ENCODE measurements at regions not wholly inside any gene's neighbourhood (a gene's known extent, or its start where the extent isn't known, plus 50 kb on each side); places are given as distances from the start of the nearest gene placed in this dataset.

DNA sequence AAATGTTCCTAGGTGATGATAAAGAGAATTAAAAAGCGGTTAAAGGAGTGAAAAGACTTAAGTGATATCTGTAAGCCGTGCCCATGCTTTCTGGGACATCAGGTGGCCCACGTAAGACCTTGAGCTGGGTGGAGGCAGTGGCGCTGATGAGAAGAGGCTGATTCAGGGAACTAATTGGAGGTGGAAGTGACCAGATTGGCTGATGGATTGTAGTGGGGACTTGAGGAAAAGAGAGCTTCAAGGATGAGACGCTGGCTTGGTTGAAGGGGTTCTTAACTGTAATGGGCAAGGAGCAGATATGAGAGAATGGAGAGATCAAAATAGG lies 69.1 kb upstream of the EP300 start:
- ChIA-PET CTCF (interaction anchor here (1.1 to 1.2 kb wide), 2 partner anchors 20 to 69 kb away, joined by 3 read pairs; partner anchors contain the start of gene EP300), POLR2A (no interaction called here)
- Histone ChIP-seq H3K27me3 (ENCODE audit: control insufficient read depth, insufficient read depth, low read length) (no peaks in the 10 kb centered on the region), H3K36me3 (ENCODE audit: control insufficient read depth, insufficient read depth, low read length) (no peaks in the 10 kb centered on the region), H3K4me3 (ENCODE audit: low read depth, low read length) (no peak overlapping the region)
- no peak for DNase-seq (ENCODE audit: low read depth)
- TF ChIP-seq, protein P1, sequence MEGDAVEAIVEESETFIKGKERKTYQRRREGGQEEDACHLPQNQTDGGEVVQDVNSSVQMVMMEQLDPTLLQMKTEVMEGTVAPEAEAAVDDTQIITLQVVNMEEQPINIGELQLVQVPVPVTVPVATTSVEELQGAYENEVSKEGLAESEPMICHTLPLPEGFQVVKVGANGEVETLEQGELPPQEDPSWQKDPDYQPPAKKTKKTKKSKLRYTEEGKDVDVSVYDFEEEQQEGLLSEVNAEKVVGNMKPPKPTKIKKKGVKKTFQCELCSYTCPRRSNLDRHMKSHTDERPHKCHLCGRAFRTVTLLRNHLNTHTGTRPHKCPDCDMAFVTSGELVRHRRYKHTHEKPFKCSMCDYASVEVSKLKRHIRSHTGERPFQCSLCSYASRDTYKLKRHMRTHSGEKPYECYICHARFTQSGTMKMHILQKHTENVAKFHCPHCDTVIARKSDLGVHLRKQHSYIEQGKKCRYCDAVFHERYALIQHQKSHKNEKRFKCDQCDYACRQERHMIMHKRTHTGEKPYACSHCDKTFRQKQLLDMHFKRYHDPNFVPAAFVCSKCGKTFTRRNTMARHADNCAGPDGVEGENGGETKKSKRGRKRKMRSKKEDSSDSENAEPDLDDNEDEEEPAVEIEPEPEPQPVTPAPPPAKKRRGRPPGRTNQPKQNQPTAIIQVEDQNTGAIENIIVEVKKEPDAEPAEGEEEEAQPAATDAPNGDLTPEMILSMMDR (IDR thresholded peaks at IDR 0.05; ENCODE audit: insufficient read depth, low read depth, low read length), result no peak

DNA sequence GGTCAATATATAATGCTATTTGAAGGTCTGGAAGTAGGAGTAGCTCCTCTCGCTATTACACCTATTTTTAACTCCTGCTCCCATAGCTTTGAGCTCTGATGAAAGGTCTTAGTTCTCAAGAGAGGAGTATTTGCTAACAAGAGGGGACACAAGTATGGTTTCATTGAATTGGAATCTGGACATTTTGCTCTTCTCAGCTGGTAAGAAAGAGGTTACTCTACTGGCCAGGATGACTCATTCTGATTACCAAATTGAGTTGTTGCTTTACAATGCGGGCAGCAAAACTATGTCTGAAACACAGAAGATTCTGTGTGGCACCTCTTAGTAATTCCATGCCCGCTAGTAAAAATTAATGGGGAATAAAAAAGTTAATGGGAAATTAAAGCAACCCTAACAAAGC lies 63.6 kb upstream of the EP300 start:
- TF ChIP-seq, protein P1 (IDR thresholded peaks at IDR 0.05; ENCODE audit: insufficient read depth, low read depth, low read length), result no peak
- no peaks in the 10 kb centered on the region for H3K27me3 ChIP-seq (ENCODE audit: control insufficient read depth, insufficient read depth, low read length)
- ChIA-PET POLR2A (no interaction called here), CTCF (interaction anchor here (0.5 to 1.1 kb wide), 2 partner anchors 20 to 23 kb away, joined by 3 read pairs; no protein-coding TSS in a partner anchor)
- H3K4me3 ChIP-seq (ENCODE audit: low read depth, low read length), result no peak overlapping the region
- no peaks in the 10 kb centered on the region for H3K36me3 ChIP-seq (ENCODE audit: control insufficient read depth, insufficient read depth, low read length)
- peak; percentile 83 for DNase-seq (ENCODE audit: low read depth)

DNA sequence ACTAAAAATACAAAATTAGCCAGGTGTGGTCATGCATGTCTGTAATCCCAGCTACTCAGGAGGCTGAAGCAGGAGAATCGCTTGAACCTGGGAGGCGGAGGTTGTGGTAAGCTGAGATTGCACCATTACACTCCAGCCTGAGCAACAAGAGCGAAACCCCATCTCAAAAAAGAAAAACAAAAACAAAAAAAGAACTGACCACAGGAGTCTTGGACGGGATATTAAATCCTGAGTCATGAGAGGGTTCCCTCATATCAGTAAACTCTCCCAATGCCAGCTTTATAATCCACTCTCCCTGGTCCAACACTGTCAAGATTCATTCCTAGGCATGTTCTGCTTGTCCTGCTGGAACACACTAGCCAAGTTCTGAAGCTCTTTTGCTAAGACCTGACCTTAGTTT lies 61.5 kb upstream of the EP300 start:
- Histone ChIP-seq H3K27me3 (ENCODE audit: control insufficient read depth, insufficient read depth, low read length) (no peaks in the 10 kb centered on the region), H3K4me3 (ENCODE audit: low read depth, low read length) (no peak overlapping the region), H3K36me3 (ENCODE audit: control insufficient read depth, insufficient read depth, low read length) (no peaks in the 10 kb centered on the region)
- TF ChIP-seq, protein P1 (IDR thresholded peaks at IDR 0.05; ENCODE audit: insufficient read depth, low read depth, low read length), result no peak
- ChIA-PET CTCF (no interaction called here), POLR2A (no interaction called here)
- no peak for DNase-seq (ENCODE audit: low read depth)

- POLR2A ChIA-PET, result no interaction called here
- CTCF ChIA-PET, result no interaction called here
- DNase-seq (ENCODE audit: low read depth), result no peak
- Histone ChIP-seq H3K27me3 (ENCODE audit: control insufficient read depth, insufficient read depth, low read length) (peaks cover 2% of the 10 kb centered on the region; the same call in 1 of the 2 replicates), H3K36me3 (ENCODE audit: control insufficient read depth, insufficient read depth, low read length) (no peaks in the 10 kb centered on the region), H3K4me3 (ENCODE audit: low read depth, low read length) (no peak overlapping the region)
- TF ChIP-seq, protein P1 (IDR thresholded peaks at IDR 0.05; ENCODE audit: insufficient read depth, low read depth, low read length), result no peak
These were observed 57.7 kb upstream of the EP300 start for GRCh38 chr22:41034706-41035105.

GRCh38 chr22:41036924-41037323 lies 55.5 kb upstream of the EP300 start:
- POLR2A ChIA-PET, result no interaction called here

More at GRCh38 chr22:41036924-41037323, 55.5 kb upstream of the EP300 start:
- H3K27me3 ChIP-seq (ENCODE audit: control insufficient read depth, insufficient read depth, low read length), result peaks cover 2% of the 10 kb centered on the region; the same call in 1 of the 2 replicates
- CTCF ChIA-PET, result no interaction called here
- H3K36me3 ChIP-seq (ENCODE audit: control insufficient read depth, insufficient read depth, low read length), result no peaks in the 10 kb centered on the region
- DNase-seq (ENCODE audit: low read depth), result no peak
- TF ChIP-seq, protein P1 (IDR thresholded peaks at IDR 0.05; ENCODE audit: insufficient read depth, low read depth, low read length), result no peak
- H3K4me3 ChIP-seq (ENCODE audit: low read depth, low read length), result no peak overlapping the region

All from BJ (cell line).